Common myeloid progenitor, CD34-positive (primary cell): ENCODE measurements at regions not wholly inside any gene's neighbourhood (a gene's known extent, or its start where the extent isn't known, plus 50 kb on each side); places are given as distances from the start of the nearest gene placed in this dataset.

Source experiments
- CTCF ChIA-PET: fragments of 350-600 bp; sonication (Branson Sonifier 250); formaldehyde crosslinking; loops from one replicate; lab custom pipeline; 2021; ENCODE audit warnings: antibody characterized with exemption; lab: Charles Lee
- POLR2A ChIA-PET: fragments of 350-600 bp; sonication (Branson Sonifier 250); formaldehyde crosslinking; loops from one replicate; lab custom pipeline; 2021; ENCODE audit warnings: antibody characterized with exemption; lab: Charles Lee
- DNase-seq, 3 donors: peaks; one replicate each; pipeline versions ENCODE4 v3.0.0 to v3.0.0-alpha.2; 2013
- H3K27ac ChIP-seq, 2 experiments: 1 replicate in 1 of 2; 2 replicates in 1 of 2; pipeline ENCODE4 v1.7.0; 2013; ENCODE audit warnings: inconsistent platforms in 2 of 2, low read length in 2 of 2, mild to moderate bottlenecking in 2 of 2, low read depth in 1 of 2, moderate library complexity in 1 of 2; ENCODE audit not compliant: severe bottlenecking in 2 of 2, insufficient read depth in 1 of 2, poor library complexity in 1 of 2
- H3K27me3 ChIP-seq, 5 experiments: replicated peaks in 2 of 5; 1 replicate in 3 of 5; 2 replicates in 2 of 5; pipeline versions ENCODE4 v1.6.1 to v1.7.0; 2013; ENCODE audit warnings: low read length in 4 of 5, mild to moderate bottlenecking in 2 of 5, moderate library complexity in 2 of 5, inconsistent platforms in 1 of 5; ENCODE audit not compliant: insufficient read depth in 5 of 5, control insufficient read depth in 4 of 5
- H3K36me3 ChIP-seq, 4 experiments: 1 replicate in 2 of 4; 2 replicates in 2 of 4; pipeline versions ENCODE4 v1.6.1 to v1.7.0; 2013; ENCODE audit warnings: low read length in 3 of 4, control low read depth in 1 of 4, mild to moderate bottlenecking in 1 of 4; ENCODE audit not compliant: control insufficient read depth in 4 of 4, insufficient read depth in 4 of 4
- H3K4me1 ChIP-seq, 4 experiments: 1 replicate in 3 of 4; 2 replicates in 1 of 4; pipeline versions ENCODE4 v1.6.1 to v1.7.1; 2013; ENCODE audit warnings: low read length in 3 of 4, mild to moderate bottlenecking in 3 of 4, control low read depth in 1 of 4, inconsistent platforms in 1 of 4, moderate library complexity in 1 of 4; ENCODE audit not compliant: control insufficient read depth in 4 of 4, insufficient read depth in 4 of 4; ENCODE audit errors: control extremely low read depth in 1 of 4
- H3K4me3 ChIP-seq, 7 experiments: 1 replicate in 4 of 7; 2 replicates in 3 of 7; pipeline versions ENCODE4 v1.5.1 to v1.7.0; 2013; ENCODE audit warnings: mild to moderate bottlenecking in 7 of 7, low read length in 6 of 7, moderate library complexity in 6 of 7, inconsistent platforms in 2 of 7, low read depth in 2 of 7, control low read depth in 1 of 7; ENCODE audit not compliant: insufficient read depth in 4 of 7, control insufficient read depth in 1 of 7; ENCODE audit errors: extremely low read depth in 1 of 7
- H3K9me3 ChIP-seq, 5 experiments: 1 replicate in 4 of 5; 2 replicates in 1 of 5; pipeline versions ENCODE4 v1.6.1 to v1.7.1; 2013; ENCODE audit warnings: low read length in 4 of 5, mild to moderate bottlenecking in 2 of 5, inconsistent platforms in 1 of 5, low read depth in 1 of 5, moderate library complexity in 1 of 5; ENCODE audit not compliant: control insufficient read depth in 4 of 5, insufficient read depth in 2 of 5; ENCODE audit errors: control extremely low read depth in 1 of 5
- WGBS: methylation state at CpG from one replicate; pipeline ENCODE4 v1.1.5; 2013; ENCODE audit not compliant: insufficient coverage; 5-methylcytosine and 5-hydroxymethylcytosine counted together

GRCh38 chr2:18855027-18855426 is 265.7 kb upstream of the NT5C1B start:
- H3K4me3 ChIP-seq: no peak overlapping the region
- CTCF ChIA-PET: no interaction called here
- H3K36me3 ChIP-seq: no peaks in the 10 kb centered on the region
- POLR2A ChIA-PET: no interaction called here
- no peaks in the 10 kb centered on the region for H3K4me1 ChIP-seq
- no peak overlapping the region for H3K27ac ChIP-seq
- DNase-seq: no peak
- peaks cover 0 to 2% (median 0%) of the 10 kb centered on the region in 5 experiments for H3K27me3 ChIP-seq
- H3K9me3 ChIP-seq: no peaks in the 10 kb centered on the region

- CTCF ChIA-PET: no interaction called here
- WGBS: 60% methylated on average over 1 of the region's 2 CpGs
- Histone ChIP-seq H3K27ac (no peak overlapping the region), H3K4me3 (no peak overlapping the region), H3K36me3 (no peaks in the 10 kb centered on the region), H3K27me3 (peaks cover 0 to 2% (median 0%) of the 10 kb centered on the region in 5 experiments), H3K4me1 (no peaks in the 10 kb centered on the region), H3K9me3 (no peaks in the 10 kb centered on the region)
- POLR2A ChIA-PET: no interaction called here
- DNase-seq: no peak
Observed at GRCh38 chr2:18849841-18850578, 260.6 kb upstream of the NT5C1B start.

GRCh38 chr2:18848646-18849045 is 259.3 kb upstream of the NT5C1B start:
- Histone ChIP-seq H3K27ac (no peak overlapping the region), H3K9me3 (no peaks in the 10 kb centered on the region), H3K36me3 (no peaks in the 10 kb centered on the region), H3K4me1 (no peaks in the 10 kb centered on the region), H3K4me3 (no peak overlapping the region), H3K27me3 (peaks cover 0 to 2% (median 0%) of the 10 kb centered on the region in 5 experiments)
- ChIA-PET POLR2A (no interaction called here), CTCF (no interaction called here)
- DNase-seq: no peak

- POLR2A ChIA-PET: no interaction called here
Observed at GRCh38 chr2:18845854-18846445, 256.6 kb upstream of the NT5C1B start.

GRCh38 chr2:18842836-18843235 is 253.5 kb upstream of the NT5C1B start:
- H3K27ac ChIP-seq: no peak overlapping the region
- 95% methylated on average over 4 of the region's 5 CpGs for WGBS
- no peaks in the 10 kb centered on the region for H3K27me3 ChIP-seq
- CTCF ChIA-PET: no interaction called here
- no peaks in the 10 kb centered on the region for H3K4me1 ChIP-seq
- no peaks in the 10 kb centered on the region for H3K9me3 ChIP-seq
- no peak overlapping the region for H3K4me3 ChIP-seq
- no peaks in the 10 kb centered on the region for H3K36me3 ChIP-seq
- POLR2A ChIA-PET: no interaction called here
- DNase-seq: no peak

More at GRCh38 chr2:18845854-18846445, 256.6 kb upstream of the NT5C1B start:
- DNase-seq: no peak
- H3K4me1 ChIP-seq: no peaks in the 10 kb centered on the region
- H3K27ac ChIP-seq: no peak overlapping the region
- no peaks in the 10 kb centered on the region for H3K27me3 ChIP-seq
- H3K36me3 ChIP-seq: no peaks in the 10 kb centered on the region
- no peaks in the 10 kb centered on the region for H3K9me3 ChIP-seq
- 91% methylated on average over 1 of the region's 2 CpGs for WGBS
- CTCF ChIA-PET: no interaction called here
- H3K4me3 ChIP-seq: no peak overlapping the region

DNA sequence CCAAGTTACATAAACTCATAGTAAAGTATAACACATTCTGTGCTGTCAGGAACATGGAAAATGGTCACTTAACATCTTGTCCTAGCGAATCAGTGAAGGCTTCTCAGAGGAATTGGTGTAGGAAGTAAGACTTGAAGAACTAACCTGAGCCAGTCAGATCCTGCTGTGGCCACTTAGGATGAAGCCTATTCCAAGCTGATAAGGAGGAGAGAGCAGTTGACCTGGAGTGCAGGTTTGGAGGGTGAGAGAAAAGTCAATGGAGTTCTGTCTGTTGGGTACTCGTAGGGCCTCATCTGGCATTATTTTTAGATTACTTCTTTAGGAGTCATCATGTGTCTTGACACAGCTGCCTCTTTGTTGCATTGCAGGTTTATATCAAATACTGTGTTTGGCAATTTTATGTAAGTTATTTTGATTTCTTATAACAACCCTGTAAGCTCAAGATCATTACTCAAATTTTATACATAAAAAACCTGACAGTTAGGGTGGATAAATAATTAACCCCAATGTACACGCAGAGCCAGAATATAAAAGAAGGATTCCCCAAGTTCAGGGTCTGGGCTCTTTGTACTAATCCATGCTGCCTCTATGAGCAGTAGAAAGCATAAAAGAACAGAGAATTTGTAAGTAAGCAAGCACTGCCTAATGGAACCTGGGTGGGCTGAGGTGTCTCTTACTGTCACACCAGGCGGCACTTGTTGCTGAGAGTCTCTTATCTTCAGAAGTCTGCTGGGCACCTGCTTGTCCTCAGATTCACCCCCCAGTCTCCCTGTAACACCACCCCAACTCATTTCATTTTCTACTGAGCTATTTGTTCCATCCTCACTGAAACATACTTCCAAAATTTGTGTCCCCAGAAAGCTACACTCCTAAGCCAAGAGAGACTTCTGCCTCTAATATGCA is 252.1 kb upstream of the NT5C1B start:
- no peak for DNase-seq
- no peak overlapping the region for H3K27ac ChIP-seq
- WGBS: 100% methylated on average over 4 of the region's 4 CpGs
- POLR2A ChIA-PET: no interaction called here
- H3K27me3 ChIP-seq: no peaks in the 10 kb centered on the region
- no peaks in the 10 kb centered on the region for H3K4me1 ChIP-seq
- CTCF ChIA-PET: no interaction called here
- H3K4me3 ChIP-seq: no peak overlapping the region
- H3K9me3 ChIP-seq: no peaks in the 10 kb centered on the region
- H3K36me3 ChIP-seq: no peaks in the 10 kb centered on the region

- H3K27ac ChIP-seq: no peak overlapping the region
- ChIA-PET POLR2A (no interaction called here), CTCF (no interaction called here)
- no peaks in the 10 kb centered on the region for H3K27me3 ChIP-seq
- WGBS: no CpG with 5 or more reads among the region's 1 CpG
- H3K4me1 ChIP-seq: no peaks in the 10 kb centered on the region
- no peaks in the 10 kb centered on the region for H3K9me3 ChIP-seq
- no peaks in the 10 kb centered on the region for H3K36me3 ChIP-seq
- H3K4me3 ChIP-seq: no peak overlapping the region
- no peak for DNase-seq
Observed at GRCh38 chr2:18837240-18837639, 247.9 kb upstream of the NT5C1B start.
